DMS114 treated with DMSO at 0.1 percent for 48 hours (cell line): ENCODE measurements at regions not wholly inside any gene's neighbourhood (a gene's known extent, or its start where the extent isn't known, plus 50 kb on each side); places are given as distances from the start of the nearest gene placed in this dataset.

Source experiments
- DNase-seq: peaks from one replicate; lab custom pipeline; 2025; ENCODE audit not compliant: unreplicated experiment; lab: John Stamatoyannopoulos, UW

GRCh38 chrX:9341291-9342201, 123.3 kb upstream of the TBL1X start:
- no peak for DNase-seq

- DNase-seq, result peak; percentile 37
Observed at GRCh38 chrX:9342561-9343051, 122.3 kb upstream of the TBL1X start.

- DNase-seq, result no peak
Observed at GRCh38 chrX:9343971-9344370, 120.9 kb upstream of the TBL1X start.

GRCh38 chrX:9345957-9346356, 118.9 kb upstream of the TBL1X start:
- DNase-seq, result no peak

GRCh38 chrX:9349572-9350494, 115.0 kb upstream of the TBL1X start:
- DNase-seq, result no peak

- DNase-seq, result no peak
Observed at GRCh38 chrX:9351126-9351525, 113.7 kb upstream of the TBL1X start.

GRCh38 chrX:9352243-9352642, 112.6 kb upstream of the TBL1X start:
- no peak for DNase-seq

GRCh38 chrX:9352694-9353411, 112.0 kb upstream of the TBL1X start:
- DNase-seq, result no peak

GRCh38 chrX:9354918-9355317, 109.9 kb upstream of the TBL1X start:
- DNase-seq, result no peak

- no peak for DNase-seq
Observed at GRCh38 chrX:9355739-9356138, 109.1 kb upstream of the TBL1X start.

GRCh38 chrX:9356846-9357245, 108.0 kb upstream of the TBL1X start:
- no peak for DNase-seq

- no peak for DNase-seq
Observed at GRCh38 chrX:9357518-9358114, 107.2 kb upstream of the TBL1X start.

- DNase-seq, result no peak
Observed at GRCh38 chrX:9362363-9362928, 102.4 kb upstream of the TBL1X start.

- no peak for DNase-seq
Observed at GRCh38 chrX:9367421-9367820, 97.4 kb upstream of the TBL1X start.

GRCh38 chrX:9368262-9368661, 96.6 kb upstream of the TBL1X start:
- DNase-seq, result no peak

- DNase-seq, result no peak
Observed at GRCh38 chrX:9369802-9370291, 95.0 kb upstream of the TBL1X start.

GRCh38 chrX:9370893-9371292, 94.0 kb upstream of the TBL1X start:
- DNase-seq, result no peak

- DNase-seq, result no peak
Observed at GRCh38 chrX:9372866-9373265, 92.0 kb upstream of the TBL1X start.

- DNase-seq, result no peak
Observed at GRCh38 chrX:9373789-9374188, 91.1 kb upstream of the TBL1X start.

GRCh38 chrX:9374555-9374954, 90.3 kb upstream of the TBL1X start:
- DNase-seq, result no peak
